MM.1S (cell line): ENCODE measurements at regions not wholly inside any gene's neighbourhood (a gene's known extent, or its start where the extent isn't known, plus 50 kb on each side); places are given as distances from the start of the nearest gene placed in this dataset.

ENCODE experiments used
- EZH2 ChIP-seq: fragments of 300-600 bp; sonication (generic); optimal IDR thresholded peaks from 2 replicates; pipeline ENCODE3; 2017; ENCODE audit warnings: low read depth, mild to moderate bottlenecking, antibody characterized with exemption, low read length, mixed read lengths
- EZH2phosphoT487 ChIP-seq: fragments of 300-600 bp; sonication (generic); IDR thresholded peaks from 2 replicates; pipeline ENCODE4 v1.6.1; 2018; ENCODE audit warnings: antibody characterized with exemption, low read length
- TF ChIP-seq, protein P1 (sequence below): fragments of 300-600 bp; sonication (generic); IDR thresholded peaks from 2 replicates; pipeline ENCODE4 v1.5.1; 2016; ENCODE audit warnings: antibody characterized with exemption, low read length, mixed read lengths

DNA sequence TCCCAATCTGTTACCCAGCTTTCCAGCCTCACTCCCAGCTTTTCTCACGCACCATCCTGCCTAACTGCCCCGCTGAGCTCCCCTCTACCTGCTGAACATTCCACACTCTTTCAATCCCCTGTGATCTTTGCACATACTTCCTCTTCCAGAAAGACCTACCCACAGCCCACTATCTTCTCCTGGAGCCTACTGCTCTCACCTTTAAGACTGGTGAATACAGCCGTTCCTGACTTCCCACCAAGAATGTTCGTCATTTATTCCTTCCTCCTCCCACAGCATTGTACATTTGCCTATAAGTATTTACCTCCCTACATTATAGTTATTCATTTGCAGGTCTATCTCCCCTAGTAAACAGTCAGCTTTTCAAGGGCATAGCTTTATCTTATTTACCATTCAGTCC, 61.9 kb upstream of the MBOAT1 start:
- TF ChIP-seq, protein P1, sequence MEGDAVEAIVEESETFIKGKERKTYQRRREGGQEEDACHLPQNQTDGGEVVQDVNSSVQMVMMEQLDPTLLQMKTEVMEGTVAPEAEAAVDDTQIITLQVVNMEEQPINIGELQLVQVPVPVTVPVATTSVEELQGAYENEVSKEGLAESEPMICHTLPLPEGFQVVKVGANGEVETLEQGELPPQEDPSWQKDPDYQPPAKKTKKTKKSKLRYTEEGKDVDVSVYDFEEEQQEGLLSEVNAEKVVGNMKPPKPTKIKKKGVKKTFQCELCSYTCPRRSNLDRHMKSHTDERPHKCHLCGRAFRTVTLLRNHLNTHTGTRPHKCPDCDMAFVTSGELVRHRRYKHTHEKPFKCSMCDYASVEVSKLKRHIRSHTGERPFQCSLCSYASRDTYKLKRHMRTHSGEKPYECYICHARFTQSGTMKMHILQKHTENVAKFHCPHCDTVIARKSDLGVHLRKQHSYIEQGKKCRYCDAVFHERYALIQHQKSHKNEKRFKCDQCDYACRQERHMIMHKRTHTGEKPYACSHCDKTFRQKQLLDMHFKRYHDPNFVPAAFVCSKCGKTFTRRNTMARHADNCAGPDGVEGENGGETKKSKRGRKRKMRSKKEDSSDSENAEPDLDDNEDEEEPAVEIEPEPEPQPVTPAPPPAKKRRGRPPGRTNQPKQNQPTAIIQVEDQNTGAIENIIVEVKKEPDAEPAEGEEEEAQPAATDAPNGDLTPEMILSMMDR = no peak
- TF ChIP-seq EZH2 (no peak), EZH2phosphoT487 (no peak)
